Activated naive CD4-positive, alpha-beta T cell treated with anti-CD3 and anti-CD28 coated beads, Interleukin-2, amount 50 U/mL, for 24 hours (primary cell): ENCODE measurements at regions not wholly inside any gene's neighbourhood (a gene's known extent, or its start where the extent isn't known, plus 50 kb on each side); places are given as distances from the start of the nearest gene placed in this dataset.

Experiments used
- H3K27ac Mint-ChIP-seq: one replicate; pipeline ENCODE4 v1.8.0; 2021; ENCODE audit warnings: mild to moderate bottlenecking, mixed read lengths
- H3K27me3 Mint-ChIP-seq: one replicate; pipeline ENCODE4 v1.8.0; 2021; ENCODE audit warnings: mixed read lengths
- H3K36me3 Mint-ChIP-seq: one replicate; pipeline ENCODE4 v1.8.0; 2021; ENCODE audit warnings: mixed read lengths
- H3K4me1 Mint-ChIP-seq: one replicate; pipeline ENCODE4 v1.8.0; 2021; ENCODE audit warnings: mixed read lengths
- H3K4me3 Mint-ChIP-seq: one replicate; pipeline ENCODE4 v1.8.0; 2021; ENCODE audit warnings: mild to moderate bottlenecking, mixed read lengths
- H3K9me3 Mint-ChIP-seq: one replicate; pipeline ENCODE4 v1.8.0; 2021; ENCODE audit warnings: mixed read lengths

DNA sequence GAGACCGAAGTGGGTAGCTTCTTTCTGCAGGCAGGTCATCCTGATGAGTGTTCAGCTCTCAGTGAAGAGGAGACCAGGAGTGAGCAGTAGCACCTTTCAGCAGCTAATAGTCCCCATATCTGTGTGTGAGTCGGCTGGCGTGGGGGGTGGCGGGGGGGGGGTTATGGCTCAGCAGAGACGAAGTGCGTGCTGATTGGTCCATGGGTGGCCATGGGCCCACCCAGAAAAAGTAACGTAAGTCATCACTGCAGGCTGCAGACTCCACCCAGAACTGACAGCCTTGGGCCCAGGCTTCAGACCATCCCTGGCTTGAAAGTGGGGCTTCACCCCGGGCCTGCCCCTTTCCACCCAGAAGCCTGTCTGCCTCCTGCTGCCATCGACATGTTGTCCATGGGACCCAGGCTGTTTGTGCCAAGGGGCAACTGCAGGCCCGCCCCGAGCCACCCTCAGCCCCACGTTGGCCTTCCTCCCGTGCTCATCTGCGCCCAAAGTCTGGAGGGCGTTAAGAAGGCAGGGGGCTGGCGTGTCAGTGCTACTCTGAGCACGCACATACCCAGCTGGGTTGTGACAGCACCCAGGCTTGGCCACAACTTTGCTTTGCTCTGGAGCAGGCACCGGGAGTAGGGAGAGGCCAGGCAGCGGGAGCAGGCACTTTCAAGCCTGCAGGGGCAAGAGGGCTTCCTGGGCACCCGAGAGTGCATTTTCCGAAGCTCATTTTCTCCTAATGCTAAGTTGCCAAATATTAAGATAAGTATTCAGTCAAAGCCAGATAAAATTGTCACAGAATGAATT, 511.7 kb upstream of the CDIN1 start:
- H3K27ac Mint-ChIP-seq: no peak overlapping the region
- H3K4me3 Mint-ChIP-seq: no peak overlapping the region
- no peaks in the 10 kb centered on the region for H3K36me3 Mint-ChIP-seq
- H3K4me1 Mint-ChIP-seq: no peaks in the 10 kb centered on the region
- no peaks in the 10 kb centered on the region for H3K9me3 Mint-ChIP-seq
- H3K27me3 Mint-ChIP-seq: no peaks in the 10 kb centered on the region

DNA sequence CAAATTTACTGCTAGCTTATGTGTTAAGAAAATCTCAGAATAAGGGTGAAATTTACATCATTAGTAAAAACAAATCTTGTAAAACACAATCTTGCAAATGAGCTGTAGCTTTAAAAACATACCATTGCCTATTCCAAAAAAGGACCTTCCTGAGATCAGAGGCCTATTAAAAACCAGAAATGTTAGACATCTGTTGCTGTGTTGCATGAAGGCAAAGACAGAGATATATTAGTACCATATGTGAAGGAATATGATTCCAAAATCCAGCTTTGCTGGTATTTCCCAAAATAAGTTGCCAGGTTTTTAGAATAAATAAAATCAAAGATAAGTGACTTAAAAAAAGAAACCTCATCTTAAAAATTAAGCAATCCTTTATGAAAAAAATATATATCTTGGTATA, 504.1 kb upstream of the CDIN1 start:
- H3K4me3 Mint-ChIP-seq: no peak overlapping the region

DNA sequence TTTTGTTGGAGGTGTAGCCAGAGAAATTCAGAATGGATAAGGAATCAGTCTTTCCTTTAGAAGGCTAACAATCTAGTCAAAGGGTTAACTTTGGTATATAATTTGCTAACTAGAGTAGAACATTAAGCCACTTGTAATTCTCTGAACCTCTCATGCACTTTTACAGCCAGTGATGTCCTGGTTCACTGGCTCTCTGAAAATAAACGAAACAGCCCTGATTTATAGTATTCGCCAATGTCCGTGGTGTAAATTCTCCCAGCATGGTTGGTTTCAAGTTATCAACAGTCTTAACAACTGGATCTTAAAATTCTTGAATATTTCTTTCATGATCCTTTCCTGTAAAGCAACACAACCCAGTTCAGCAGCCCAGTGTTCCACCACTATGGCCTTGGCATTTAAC, 500.4 kb upstream of the CDIN1 start:
- H3K27me3 Mint-ChIP-seq: no peaks in the 10 kb centered on the region
- H3K4me1 Mint-ChIP-seq: no peaks in the 10 kb centered on the region
- peaks cover 18% of the 10 kb centered on the region for H3K9me3 Mint-ChIP-seq
- H3K27ac Mint-ChIP-seq: no peak overlapping the region
- no peak overlapping the region for H3K4me3 Mint-ChIP-seq
- peaks cover 2% of the 10 kb centered on the region for H3K36me3 Mint-ChIP-seq

More for the DNA sequence above, 504.1 kb upstream of the CDIN1 start:
- H3K9me3 Mint-ChIP-seq: peaks cover 9% of the 10 kb centered on the region
- H3K4me1 Mint-ChIP-seq: no peaks in the 10 kb centered on the region
- no peaks in the 10 kb centered on the region for H3K36me3 Mint-ChIP-seq
- H3K27me3 Mint-ChIP-seq: no peaks in the 10 kb centered on the region
- H3K27ac Mint-ChIP-seq: no peak overlapping the region

DNA sequence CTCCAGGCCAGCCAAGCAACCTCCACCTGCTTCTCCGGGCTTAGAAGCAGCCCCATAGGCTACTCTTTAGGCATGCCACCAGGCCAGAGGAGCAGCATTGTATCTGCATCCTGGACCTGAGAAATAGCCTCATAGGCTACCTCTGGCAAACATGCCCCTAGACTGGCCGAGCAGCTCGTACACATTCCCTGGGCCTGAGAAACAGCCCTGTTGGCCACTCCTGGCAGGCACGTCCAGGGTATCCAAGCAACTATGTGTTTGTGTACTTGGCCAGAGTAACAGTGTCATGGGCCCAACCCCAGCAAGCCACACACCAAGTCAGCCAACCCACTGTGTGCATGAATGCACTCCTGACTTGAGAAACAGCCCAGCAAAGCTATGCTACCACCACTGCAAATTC, 498.7 kb upstream of the CDIN1 start:
- Mint-ChIP-seq H3K9me3 (peaks cover 24% of the 10 kb centered on the region), H3K27me3 (no peaks in the 10 kb centered on the region), H3K4me1 (no peaks in the 10 kb centered on the region), H3K27ac (no peak overlapping the region), H3K36me3 (peaks cover 2% of the 10 kb centered on the region), H3K4me3 (no peak overlapping the region)

DNA sequence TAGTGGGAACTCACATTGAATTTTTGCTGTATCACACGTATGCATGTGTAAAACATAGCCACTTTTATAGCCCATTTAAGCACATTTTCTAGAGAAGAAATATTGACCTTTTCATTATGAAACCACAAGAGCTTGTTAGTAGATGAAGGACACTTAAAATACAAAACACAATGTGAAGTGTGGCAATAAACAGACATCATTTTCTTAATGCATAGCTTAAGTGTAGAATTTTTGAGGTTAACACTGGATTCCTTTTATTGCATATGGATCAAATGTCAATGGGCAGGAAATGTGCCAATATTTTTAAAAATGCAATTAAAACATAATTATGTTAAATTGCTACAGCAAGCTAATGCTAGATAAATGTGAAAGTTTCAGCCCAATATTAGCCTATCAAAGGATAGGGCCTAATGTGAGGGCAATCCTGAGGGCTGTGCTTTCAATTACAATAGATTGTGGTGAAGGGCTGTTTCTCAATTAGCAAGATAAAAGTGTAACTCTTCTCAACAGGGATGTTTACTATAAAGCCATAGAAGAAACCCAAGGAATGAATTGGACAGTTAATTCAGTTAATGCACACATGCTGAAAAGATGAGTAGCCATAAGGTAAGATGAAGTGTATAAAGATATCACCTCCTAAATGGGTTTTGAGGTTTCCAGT, 489.0 kb upstream of the CDIN1 start:
- Mint-ChIP-seq H3K9me3 (peaks cover 13% of the 10 kb centered on the region), H3K4me1 (no peaks in the 10 kb centered on the region), H3K27me3 (no peaks in the 10 kb centered on the region)

DNA sequence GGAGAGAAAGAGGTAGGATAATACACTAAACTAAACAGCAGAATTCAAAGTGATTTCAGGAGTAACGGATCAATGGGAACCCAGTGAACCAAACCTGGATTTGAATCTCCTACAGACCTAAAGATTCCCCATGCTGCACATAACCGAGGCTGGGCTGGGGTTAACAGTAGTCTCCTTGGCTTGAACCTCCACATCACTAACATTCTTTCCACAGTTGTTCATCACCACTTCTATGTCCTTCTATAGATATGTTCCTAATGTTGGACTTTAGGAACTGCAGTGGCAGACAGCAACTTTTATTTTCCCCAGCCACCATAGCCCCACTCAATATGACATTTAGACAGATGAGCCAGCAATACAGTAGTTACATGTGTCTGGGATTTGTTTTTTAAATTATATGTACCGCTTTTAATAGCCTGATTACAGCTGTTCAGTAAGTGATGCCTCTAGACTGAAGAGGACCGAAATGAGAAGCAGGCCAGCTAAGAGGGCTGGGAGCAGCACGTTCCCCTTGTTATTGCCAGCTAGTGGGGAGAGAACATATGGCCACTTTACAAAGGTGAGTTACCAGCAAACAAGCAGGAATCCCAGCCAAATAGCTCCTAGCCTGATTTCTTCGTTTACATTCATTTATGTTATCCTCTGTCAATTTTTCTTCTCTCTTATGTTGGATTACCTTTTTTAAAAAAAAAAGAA, 472.6 kb upstream of the CDIN1 start:
- Mint-ChIP-seq H3K27me3 (no peaks in the 10 kb centered on the region), H3K27ac (no peak overlapping the region), H3K36me3 (no peaks in the 10 kb centered on the region), H3K4me1 (no peaks in the 10 kb centered on the region), H3K4me3 (no peak overlapping the region), H3K9me3 (no peaks in the 10 kb centered on the region)

More for the DNA sequence above, 489.0 kb upstream of the CDIN1 start:
- Mint-ChIP-seq H3K27ac (no peak overlapping the region), H3K36me3 (no peaks in the 10 kb centered on the region), H3K4me3 (no peak overlapping the region)

DNA sequence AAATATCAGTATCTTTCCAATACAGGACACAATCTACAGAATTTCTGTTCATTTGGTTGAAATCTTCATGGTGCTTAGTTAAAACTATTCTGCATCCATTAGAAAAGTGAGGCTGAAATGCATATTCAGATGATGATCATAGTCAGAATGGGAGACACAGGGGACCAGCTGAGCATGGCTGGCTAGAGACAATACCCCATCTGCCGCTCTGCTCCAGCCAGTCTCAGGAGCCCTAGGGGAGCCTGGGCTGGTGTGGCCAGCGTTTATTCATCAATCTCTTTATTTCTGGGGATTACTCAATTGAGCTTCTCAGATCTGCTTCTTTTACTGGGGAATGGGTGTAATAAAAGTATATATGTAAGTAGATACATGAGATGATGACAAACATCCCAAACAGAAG, 470.9 kb upstream of the CDIN1 start:
- no peaks in the 10 kb centered on the region for H3K4me1 Mint-ChIP-seq
- no peaks in the 10 kb centered on the region for H3K9me3 Mint-ChIP-seq
- H3K27ac Mint-ChIP-seq: no peak overlapping the region
- H3K36me3 Mint-ChIP-seq: no peaks in the 10 kb centered on the region
- no peaks in the 10 kb centered on the region for H3K27me3 Mint-ChIP-seq
- no peak overlapping the region for H3K4me3 Mint-ChIP-seq

DNA sequence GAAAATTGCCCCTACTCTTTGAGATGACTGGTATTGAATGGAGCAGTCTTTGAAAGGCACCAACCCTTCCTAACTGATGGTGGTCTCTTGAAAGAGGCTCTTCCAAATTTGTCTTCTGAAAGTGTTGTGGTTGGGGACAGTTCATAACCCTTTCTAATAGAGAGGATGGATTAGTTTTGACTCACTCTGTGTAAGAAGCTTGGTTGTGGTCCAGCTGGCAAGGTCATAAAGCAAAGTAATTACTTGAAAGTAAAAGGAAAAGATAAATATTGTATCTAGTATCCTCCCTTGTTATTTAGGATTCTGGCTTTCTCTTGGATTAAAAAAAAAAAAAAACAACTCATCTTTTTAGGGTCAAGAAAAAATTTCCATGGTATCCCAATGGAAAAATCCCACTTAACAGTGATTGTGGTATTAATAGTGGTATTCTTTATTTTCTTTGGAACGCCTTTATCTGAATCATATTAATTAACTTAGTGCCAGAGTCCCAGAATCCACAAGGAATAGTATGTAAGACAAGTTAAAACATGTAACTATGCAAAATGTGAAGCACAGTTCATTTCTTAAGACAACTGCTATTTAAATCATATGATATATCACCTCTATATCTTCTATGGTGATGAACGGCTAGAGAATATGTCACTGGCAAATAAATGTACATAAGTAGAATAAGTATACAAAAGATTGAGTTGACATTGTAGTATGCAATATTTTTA, 469.3 kb upstream of the CDIN1 start:
- Mint-ChIP-seq H3K27me3 (no peaks in the 10 kb centered on the region), H3K36me3 (no peaks in the 10 kb centered on the region), H3K9me3 (no peaks in the 10 kb centered on the region), H3K4me1 (no peaks in the 10 kb centered on the region), H3K4me3 (no peak overlapping the region), H3K27ac (no peak overlapping the region)

DNA sequence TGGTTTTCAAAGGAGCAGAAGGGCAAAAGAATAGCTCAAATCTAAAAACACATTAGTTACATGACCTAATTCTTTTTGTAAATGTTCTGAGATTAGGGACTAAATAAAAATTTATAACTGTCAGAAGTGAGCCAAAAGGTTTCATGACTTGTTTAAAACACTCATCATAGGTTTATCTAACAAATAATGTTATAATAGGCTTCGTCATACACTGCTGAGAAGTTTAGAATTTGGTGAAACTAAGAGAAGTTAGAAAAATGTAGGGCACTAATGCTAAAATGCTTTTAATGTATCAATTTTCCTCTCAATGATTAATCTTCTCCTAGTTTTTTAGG, 468.8 kb upstream of the CDIN1 start:
- Mint-ChIP-seq H3K36me3 (no peaks in the 10 kb centered on the region), H3K9me3 (no peaks in the 10 kb centered on the region), H3K4me3 (no peak overlapping the region), H3K4me1 (no peaks in the 10 kb centered on the region), H3K27me3 (no peaks in the 10 kb centered on the region), H3K27ac (no peak overlapping the region)

DNA sequence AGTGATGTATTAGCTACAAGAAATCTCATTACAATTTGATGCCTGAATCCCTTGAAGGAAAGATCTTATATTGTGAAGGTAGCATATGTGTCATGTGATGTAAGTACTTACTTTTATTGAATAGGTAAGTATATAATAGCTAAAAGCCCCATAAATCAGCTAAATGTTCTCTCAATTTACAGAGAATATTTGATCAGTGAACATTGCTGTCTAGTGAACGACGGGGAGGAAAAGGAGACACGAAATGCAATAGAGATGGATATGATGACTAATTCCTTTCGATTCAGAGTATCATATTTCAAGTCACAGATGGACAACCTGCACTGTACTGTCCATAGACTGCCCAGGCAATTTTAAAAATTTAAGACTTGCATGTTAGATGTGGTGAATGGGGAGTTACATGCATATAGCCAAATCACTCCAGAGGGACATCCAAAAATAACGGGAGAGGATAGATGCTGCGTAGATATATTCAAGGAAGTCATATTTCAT, 462.1 kb upstream of the CDIN1 start:
- H3K27ac Mint-ChIP-seq: no peak overlapping the region
- H3K4me1 Mint-ChIP-seq: no peaks in the 10 kb centered on the region
- no peaks in the 10 kb centered on the region for H3K36me3 Mint-ChIP-seq
- H3K27me3 Mint-ChIP-seq: no peaks in the 10 kb centered on the region
- no peak overlapping the region for H3K4me3 Mint-ChIP-seq
- H3K9me3 Mint-ChIP-seq: peaks cover 7% of the 10 kb centered on the region

DNA sequence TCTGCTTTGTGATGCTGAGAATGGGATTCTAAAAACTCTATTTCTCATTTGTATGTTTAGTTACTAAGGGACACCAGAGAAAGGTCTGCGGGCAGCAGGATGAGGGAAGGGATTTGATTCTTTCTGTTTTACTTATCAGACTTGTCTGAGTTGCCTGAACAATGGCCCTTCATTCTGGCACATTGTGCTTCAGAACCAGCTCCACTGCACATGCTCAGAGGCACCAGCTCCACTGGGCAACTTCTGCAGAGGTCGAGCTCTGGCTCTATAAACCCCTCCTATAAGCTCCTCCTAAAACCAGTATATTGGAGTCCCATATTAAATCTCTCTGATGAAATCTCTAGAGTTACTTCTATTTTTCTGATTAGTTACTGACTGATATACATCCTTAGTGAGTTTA, 453.2 kb upstream of the CDIN1 start:
- Mint-ChIP-seq H3K4me1 (no peaks in the 10 kb centered on the region), H3K9me3 (peaks cover 3% of the 10 kb centered on the region), H3K27ac (no peak overlapping the region), H3K36me3 (no peaks in the 10 kb centered on the region), H3K27me3 (no peaks in the 10 kb centered on the region), H3K4me3 (no peak overlapping the region)

DNA sequence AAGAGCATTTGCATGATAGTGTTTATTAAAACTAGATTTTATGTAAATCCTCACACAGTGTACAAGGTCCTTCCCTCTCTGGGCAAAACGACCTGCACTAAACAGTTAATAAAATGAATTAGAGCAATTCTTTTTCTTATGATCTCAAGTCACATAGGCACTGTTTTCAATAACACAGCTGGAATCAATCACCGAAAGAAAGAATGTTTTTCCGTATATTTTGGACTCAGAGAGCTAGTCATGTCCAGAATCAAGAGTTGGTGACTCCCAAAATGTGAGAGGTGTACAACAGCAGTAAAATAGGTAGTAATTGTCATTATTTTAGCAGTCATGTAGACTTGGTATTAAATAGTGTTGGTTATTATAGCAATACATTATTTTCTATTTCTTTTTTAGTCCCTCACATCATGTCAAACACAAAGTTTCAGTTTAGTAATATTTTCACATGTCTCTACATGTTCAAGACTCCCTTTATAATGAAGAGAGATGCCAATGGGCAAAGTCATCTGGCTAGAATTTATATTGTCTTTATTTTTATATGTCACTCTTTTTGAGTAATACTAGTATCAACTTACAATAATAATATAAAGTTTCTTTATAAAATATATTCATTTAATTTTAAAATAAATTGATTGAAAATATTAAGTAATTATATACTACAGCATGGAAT, 448.6 kb upstream of the CDIN1 start:
- Mint-ChIP-seq H3K27me3 (no peaks in the 10 kb centered on the region), H3K27ac (no peak overlapping the region), H3K4me3 (no peak overlapping the region), H3K4me1 (no peaks in the 10 kb centered on the region), H3K36me3 (no peaks in the 10 kb centered on the region), H3K9me3 (peaks cover 4% of the 10 kb centered on the region)

DNA sequence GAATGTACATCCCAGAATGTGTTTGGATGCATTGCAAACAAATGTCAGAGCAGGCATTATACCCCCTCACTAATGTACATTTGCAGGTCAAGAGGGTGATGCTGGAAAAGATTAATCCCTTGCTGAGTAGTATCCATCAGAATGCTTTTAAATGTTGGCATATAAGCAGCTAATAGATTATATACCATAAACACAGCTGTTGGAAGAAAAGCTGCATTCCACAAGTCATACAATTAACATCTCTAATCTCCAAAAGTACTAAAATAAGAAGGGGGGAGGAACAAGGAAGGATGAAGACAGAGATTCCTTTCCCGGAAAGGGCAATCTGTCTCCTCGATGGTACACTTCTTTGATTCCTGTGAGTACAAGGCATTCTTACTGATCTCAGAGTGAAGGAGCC, 445.7 kb upstream of the CDIN1 start:
- Mint-ChIP-seq H3K27ac (no peak overlapping the region), H3K36me3 (no peaks in the 10 kb centered on the region), H3K4me3 (no peak overlapping the region), H3K27me3 (no peaks in the 10 kb centered on the region), H3K4me1 (no peaks in the 10 kb centered on the region), H3K9me3 (peaks cover 4% of the 10 kb centered on the region)

DNA sequence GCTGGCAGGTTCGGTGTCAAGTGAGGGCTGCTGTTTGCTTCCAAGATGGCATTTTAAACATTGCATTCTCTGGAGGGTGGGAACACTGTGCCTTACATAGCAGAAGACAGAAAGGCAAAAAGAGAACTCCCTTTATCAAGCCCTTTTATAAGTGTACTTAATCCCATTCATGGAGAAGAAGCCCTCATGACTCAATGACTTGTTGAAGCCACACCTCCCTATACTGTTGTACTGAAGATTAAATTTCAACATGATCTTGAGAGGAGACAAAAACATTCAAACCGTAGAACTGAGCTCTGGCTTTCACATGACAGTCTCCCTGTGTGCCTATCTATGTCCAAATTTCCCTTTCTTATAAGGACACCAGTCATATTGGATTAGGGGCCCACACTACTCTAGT, 443.4 kb upstream of the CDIN1 start:
- no peak overlapping the region for H3K27ac Mint-ChIP-seq
- peaks cover 11% of the 10 kb centered on the region for H3K9me3 Mint-ChIP-seq
- no peaks in the 10 kb centered on the region for H3K27me3 Mint-ChIP-seq
- H3K4me1 Mint-ChIP-seq: no peaks in the 10 kb centered on the region
- no peak overlapping the region for H3K4me3 Mint-ChIP-seq
- H3K36me3 Mint-ChIP-seq: no peaks in the 10 kb centered on the region

DNA sequence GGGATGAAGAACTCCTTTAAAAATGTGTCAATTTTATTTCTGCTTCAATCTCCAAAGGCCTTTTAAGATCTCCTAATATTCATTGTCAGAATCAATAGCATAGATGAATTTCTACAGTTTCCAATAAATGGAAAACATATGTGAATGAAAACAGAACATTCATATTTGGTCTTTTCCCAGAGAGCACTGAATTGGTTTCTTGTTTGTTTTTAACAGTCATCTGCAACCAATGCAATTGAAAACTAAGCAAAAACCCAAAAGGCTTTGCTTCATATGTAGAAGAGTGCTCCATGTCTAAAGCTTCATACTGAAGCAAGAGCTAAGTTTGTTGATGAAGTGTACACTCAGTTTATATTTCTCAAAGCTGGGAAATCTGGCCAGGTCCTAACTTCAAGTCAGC, 426.5 kb upstream of the CDIN1 start:
- Mint-ChIP-seq H3K4me3 (no peak overlapping the region), H3K4me1 (no peaks in the 10 kb centered on the region), H3K27me3 (no peaks in the 10 kb centered on the region), H3K27ac (no peak overlapping the region), H3K9me3 (peaks cover 14% of the 10 kb centered on the region), H3K36me3 (no peaks in the 10 kb centered on the region)
